HepG2 (cell line): ENCODE measurements at regions not wholly inside any gene's neighbourhood (a gene's known extent, or its start where the extent isn't known, plus 50 kb on each side); places are given as distances from the start of the nearest gene placed in this dataset.

Source experiments
- ATAC-seq: fragments of 200-7000 bp; cut with Tn5 transposase; 3 replicates; pipeline ENCODE4 v1.9.1; 2020; ENCODE audit warnings: mild to moderate bottlenecking, moderate library complexity
- BruUV-seq: library from RNA; stranded (reverse); fragments of 400-500 nt; replicated peaks from 2 replicates; lab custom pipeline; 2021; lab: Mats Ljungman, UMichigan
- CTCF ChIA-PET: fragments of 300-600 bp; formaldehyde crosslinking; extraction: SDS; loops from one replicate; lab custom pipeline; 2021; ENCODE audit warnings: low total read pairs, inconsistent platforms, low intra/inter-chr PET ratio; lab: Yijun Ruan, JAX
- POLR2A ChIA-PET: fragments of 350-600 bp; sonication (Branson Sonifier 250); formaldehyde crosslinking; loops from one replicate; lab custom pipeline; 2020; ENCODE audit warnings: antibody characterized with exemption, inconsistent platforms; lab: Yijun Ruan, JAX
- DNase-seq: peaks from one replicate; pipeline ENCODE4 v3.0.0-alpha.2; 2015; ENCODE audit warnings: low spot score
- FAIRE-seq: peaks from 3 replicates; lab custom pipeline; 2011; peaks lifted over from hg19 to GRCh38; lab: Jason Lieb, UNC
- H2AFZ ChIP-seq: one replicate; pipeline ENCODE4 v1.6.1; 2011; ENCODE audit warnings: low read length, inconsistent platforms
- H3K27ac ChIP-seq: fragments of 300-600 bp; 3 replicates; pipeline ENCODE4 v1.8.0; 2011; ENCODE audit warnings: mixed run types, mild to moderate bottlenecking, mixed read lengths, low read length, inconsistent platforms; ENCODE audit not compliant: insufficient read depth; ENCODE audit errors: extremely low read length
- H3K27me3 ChIP-seq, 2 experiments: fragments of 200-600 bp in 1 of 2; 2 replicates in 1 of 2; 3 replicates in 1 of 2; pipeline versions ENCODE4 v1.6.0 to v1.8.0; 2011; ENCODE audit warnings: low read length in 2 of 2, mild to moderate bottlenecking in 2 of 2, moderate library complexity in 2 of 2, inconsistent platforms in 1 of 2; ENCODE audit not compliant: insufficient read depth in 2 of 2, control insufficient read depth in 1 of 2
- H3K36me3 ChIP-seq, 2 experiments: fragments of 200-600 bp in 1 of 2; replicated peaks in 1 of 2; 2 replicates in 1 of 2; 3 replicates in 1 of 2; pipeline versions ENCODE4 v1.5.1 to v1.8.0; 2011; ENCODE audit warnings: low read length in 2 of 2, inconsistent platforms in 1 of 2; ENCODE audit not compliant: insufficient read depth in 2 of 2, control insufficient read depth in 1 of 2
- H3K4me1 ChIP-seq: 2 replicates; pipeline ENCODE4 v1.5.1; 2012; ENCODE audit warnings: low read length, inconsistent platforms; ENCODE audit not compliant: insufficient read depth
- H3K4me2 ChIP-seq: 2 replicates; pipeline ENCODE4 v1.6.0; 2011; ENCODE audit warnings: low read depth, low read length, inconsistent platforms
- H3K4me3 ChIP-seq, 3 experiments: fragments of 200-600 bp in 1 of 3; sonication (generic), shearing (Covaris generic) in 1 of 3; replicated peaks in 1 of 3; 2 replicates each; pipeline ENCODE4 v1.5.1; 2011 to 2016; ENCODE audit warnings: low read length in 3 of 3, inconsistent platforms in 2 of 3, low read depth in 2 of 3, mild to moderate bottlenecking in 2 of 3, control low read depth in 1 of 3, mixed read lengths in 1 of 3; ENCODE audit not compliant: insufficient read depth in 1 of 3
- H3K79me2 ChIP-seq: one replicate; pipeline ENCODE4 v1.6.1; 2011; ENCODE audit warnings: low read length, inconsistent platforms; ENCODE audit not compliant: insufficient read depth
- H3K9ac ChIP-seq: 2 replicates; pipeline ENCODE4 v1.6.0; 2011; ENCODE audit warnings: mild to moderate bottlenecking, low read depth, low read length, inconsistent platforms; ENCODE audit not compliant: insufficient read depth
- H3K9me3 ChIP-seq: 2 replicates; pipeline ENCODE4 v1.5.1; 2012; ENCODE audit warnings: mild to moderate bottlenecking, low read length
- H4K20me1 ChIP-seq: 2 replicates; pipeline ENCODE4 v1.6.0; 2011; ENCODE audit warnings: inconsistent platforms, mild to moderate bottlenecking, low read length, moderate library complexity; ENCODE audit not compliant: insufficient read depth
- CEBPB ChIP-seq: IDR thresholded peaks from 2 replicates; pipeline ENCODE4 v1.6.1; 2011; ENCODE audit warnings: low read depth, low read length, improper control_type of control experiment, borderline replicate concordance
- ELK4 ChIP-seq: sonication (generic); formaldehyde crosslinking; IDR thresholded peaks from 2 replicates; pipeline ENCODE4 v1.9.0; 2021; ENCODE audit warnings: missing genetic modification reagents, borderline replicate concordance
- HBP1 ChIP-seq: IDR thresholded peaks from 2 replicates; pipeline ENCODE4 v1.6.1; 2016; ENCODE audit warnings: low read depth, control low read depth
- KAT2B ChIP-seq: fragments of 150-350 bp; IDR thresholded peaks from 2 replicates; pipeline ENCODE4 v1.6.1; 2014; ENCODE audit warnings: low read depth, low read length, borderline replicate concordance
- REPIN1 ChIP-seq: sonication (generic); formaldehyde crosslinking; IDR thresholded peaks from 2 replicates; pipeline ENCODE4 v1.8.0; 2022; ENCODE audit warnings: missing genetic modification reagents, low read depth, mild to moderate bottlenecking, borderline replicate concordance
- ZNF451 ChIP-seq: sonication (generic); formaldehyde crosslinking; IDR thresholded peaks from 2 replicates; pipeline ENCODE4 v1.5.0; 2020; ENCODE audit warnings: mild to moderate bottlenecking, missing genetic modification reagents
- ZNF589 ChIP-seq: sonication (generic); formaldehyde crosslinking; conservative IDR thresholded peaks from 2 replicates; pipeline ENCODE4 v1.8.0; 2022; ENCODE audit warnings: mild to moderate bottlenecking, moderate library complexity, missing genetic modification reagents
- ZSCAN5A ChIP-seq: sonication (generic); formaldehyde crosslinking; IDR thresholded peaks from 2 replicates; pipeline ENCODE4 v1.8.0; 2022; ENCODE audit warnings: mild to moderate bottlenecking, missing genetic modification reagents, borderline replicate concordance
- in situ Hi-C: cut with HindIII; loops from 2 replicates; pipeline ENCODE4 v1.10.0; 2017; ENCODE audit warnings: low pct_unique_long_range_greater_than_20kb; ENCODE audit not compliant: extremely low pct_ligation_motif_present
- intact Hi-C: fragments of 100-400 bp; cut with micrococcal nuclease; formaldehyde crosslinking; loops from one replicate; pipeline ENCODE4 v1.10.0; 2022; ENCODE audit not compliant: unreplicated experiment

GRCh38 chr11:86738568-86738967 lies 61.8 kb upstream of the PRSS23 start (continued):
- TF ChIP-seq HBP1 (CRISPR knock-in tag) (no peak), ZNF451 (CRISPR knock-in tag) (no peak), ELK4 (CRISPR knock-in tag) (no peak), KAT2B (no peak)

- ATAC-seq: no peak
- no peak for DNase-seq
- ChIA-PET POLR2A (no interaction called here), CTCF (no interaction called here)
- no peak overlapping the region for H3K27ac ChIP-seq
- in situ Hi-C loops: no loop called here
- intact Hi-C loops: no loop called here
- no peaks in the 10 kb centered on the region for H4K20me1 ChIP-seq
- no peak overlapping the region for H3K9ac ChIP-seq
- H3K4me3 ChIP-seq: no peak overlapping the region
- no peak for FAIRE-seq
- no TSS peak for BruUV-seq
- no peak overlapping the region for H2AFZ ChIP-seq
- H3K27me3 ChIP-seq: no peaks in the 10 kb centered on the region; a peak in 1 of 5 replicates
- H3K4me1 ChIP-seq: peaks cover 39% of the 10 kb centered on the region
- H3K4me2 ChIP-seq: no peak overlapping the region
- no peaks in the 10 kb centered on the region for H3K79me2 ChIP-seq
- H3K9me3 ChIP-seq: no peaks in the 10 kb centered on the region
- TF ChIP-seq CEBPB (peak; percentile 21; the same call in 1 of the 2 replicates), ZNF589 (CRISPR knock-in tag) (no peak), ZSCAN5A (CRISPR knock-in tag) (no peak), REPIN1 (CRISPR knock-in tag) (no peak)
- H3K36me3 ChIP-seq: no peaks in the 10 kb centered on the region
Observed at GRCh38 chr11:86737737-86738136, 62.6 kb upstream of the PRSS23 start.
